Eye (tissue), 1 donor: ENCODE measurements at regions not wholly inside any gene's neighbourhood (a gene's known extent, or its start where the extent isn't known, plus 50 kb on each side); places are given as distances from the start of the nearest gene placed in this dataset.

Source experiments
- DNase-seq: peaks from one replicate; pipeline ENCODE4 v3.0.0-alpha.2; 2015

DNA sequence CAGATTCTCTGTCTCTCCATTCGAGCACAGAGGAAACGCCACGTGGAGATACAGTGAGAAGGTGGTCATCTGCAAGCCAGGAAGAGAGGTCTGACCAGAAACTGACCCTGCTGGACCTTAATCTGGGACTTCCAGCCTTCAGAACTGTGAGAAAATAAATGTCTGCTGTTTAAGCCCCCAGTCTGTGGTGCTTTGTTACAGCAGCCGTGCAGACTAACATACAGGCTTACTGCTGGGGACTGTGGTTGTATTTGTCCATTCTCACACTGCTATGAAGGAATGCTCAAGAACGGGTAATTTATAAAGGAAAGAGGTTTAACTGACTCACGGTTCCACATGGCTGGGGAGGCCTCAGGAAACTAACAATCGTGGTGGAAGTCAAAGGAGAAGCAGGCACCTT, 432.7 kb downstream of the IRS1 start:
- DNase-seq = no peak

DNA sequence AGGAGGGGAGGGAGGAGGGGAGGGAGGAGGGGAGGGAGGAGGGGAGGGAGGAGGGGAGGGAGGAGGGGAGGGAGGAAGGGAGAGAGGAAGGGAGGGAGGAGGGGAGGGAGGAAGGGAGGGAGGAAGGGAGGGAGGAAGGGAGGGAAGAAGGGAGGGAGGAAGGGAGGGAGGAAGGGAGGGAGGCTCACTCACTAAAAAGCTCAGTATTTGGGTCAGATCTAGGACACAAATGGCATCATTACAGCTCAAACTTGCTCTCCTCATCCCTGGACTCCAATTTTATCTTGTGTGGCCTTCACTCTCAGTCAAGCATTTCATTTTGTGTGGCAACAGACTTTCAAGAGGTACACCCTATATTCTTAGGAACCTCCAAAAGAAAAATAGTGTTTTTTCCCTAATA, 435.4 kb downstream of the IRS1 start:
- no peak for DNase-seq

- DNase-seq = no peak
These were observed 436.6 kb downstream of the IRS1 start for GRCh38 chr2:226362980-226363379.

- no peak for DNase-seq
These were observed 439.0 kb downstream of the IRS1 start for GRCh38 chr2:226360658-226361057.

GRCh38 chr2:226358688-226359087, 440.9 kb downstream of the IRS1 start:
- no peak for DNase-seq

- no peak for DNase-seq
These were observed 441.8 kb downstream of the IRS1 start for GRCh38 chr2:226357816-226358215.

DNA sequence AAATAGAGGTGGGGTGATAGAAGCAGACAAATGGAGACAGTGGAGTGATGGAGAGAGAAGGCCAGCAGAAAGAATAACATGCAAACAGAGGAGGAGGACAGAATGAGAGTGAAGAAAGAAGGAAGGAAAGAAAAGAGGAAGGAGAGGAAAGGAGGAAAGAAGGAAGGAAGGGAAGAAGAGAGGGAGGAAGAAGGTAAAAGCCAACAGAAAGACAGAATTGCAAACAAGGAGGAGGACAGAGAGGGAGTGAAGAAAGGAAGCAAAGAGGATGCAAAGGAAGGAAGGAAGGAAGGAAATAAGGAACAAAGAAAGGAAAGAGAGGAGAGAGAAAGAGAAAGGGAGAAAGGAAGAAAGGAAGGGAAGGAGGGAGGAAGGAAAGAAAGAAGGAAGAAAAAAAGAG, 444.0 kb downstream of the IRS1 start:
- DNase-seq = no peak

DNA sequence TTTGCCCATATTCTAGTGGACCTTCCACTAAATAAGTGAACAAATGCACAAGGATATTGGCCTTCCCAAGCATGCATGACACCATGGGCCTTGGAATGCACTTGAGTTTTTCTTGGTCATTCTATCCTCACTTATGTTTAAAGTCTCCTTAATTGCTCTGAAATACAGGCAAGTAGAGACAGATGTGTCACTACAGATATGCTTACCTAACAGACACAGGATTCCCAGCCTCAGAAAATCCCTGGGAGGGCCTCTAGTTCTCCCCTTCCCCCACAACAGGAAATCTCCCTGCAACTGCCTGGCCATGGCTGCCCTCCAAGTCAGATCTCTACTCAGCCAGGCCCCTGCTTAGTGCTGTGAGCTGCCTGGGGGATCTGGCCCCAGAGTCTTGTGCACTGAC, 445.2 kb downstream of the IRS1 start:
- DNase-seq = no peak

DNA sequence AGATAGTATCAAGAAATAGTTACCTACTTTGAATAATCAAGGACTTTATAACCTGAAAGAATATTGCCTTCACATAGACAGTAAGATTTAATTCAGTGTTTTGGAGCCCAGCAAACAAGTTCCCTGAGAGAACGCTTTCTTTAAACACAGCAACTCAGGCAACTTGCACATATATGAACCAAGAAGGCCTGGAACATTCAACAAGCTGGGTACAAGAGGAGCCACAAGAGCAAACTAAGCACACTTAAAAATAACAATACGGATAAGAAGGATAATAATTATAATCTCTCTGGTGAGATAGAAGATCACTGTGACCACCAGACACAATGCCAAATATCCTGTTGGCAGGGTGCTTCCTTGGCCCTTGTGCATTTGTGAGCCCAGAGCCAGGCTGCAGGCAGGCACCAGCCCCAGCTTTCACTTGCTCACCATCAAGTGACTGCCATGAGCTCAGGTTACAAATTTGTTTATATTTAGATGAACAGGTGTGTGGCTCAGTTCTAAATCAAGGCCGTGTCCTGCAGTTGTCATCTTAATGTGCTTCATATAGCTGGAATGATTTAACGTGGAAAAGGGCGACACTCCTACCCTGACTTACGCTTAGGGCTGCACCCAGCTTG, 446.6 kb downstream of the IRS1 start:
- DNase-seq = no peak

GRCh38 chr2:226351711-226352110, 447.9 kb downstream of the IRS1 start:
- no peak for DNase-seq

- no peak for DNase-seq
These were observed 460.0 kb downstream of the IRS1 start for GRCh38 chr2:226339616-226340015.

DNA sequence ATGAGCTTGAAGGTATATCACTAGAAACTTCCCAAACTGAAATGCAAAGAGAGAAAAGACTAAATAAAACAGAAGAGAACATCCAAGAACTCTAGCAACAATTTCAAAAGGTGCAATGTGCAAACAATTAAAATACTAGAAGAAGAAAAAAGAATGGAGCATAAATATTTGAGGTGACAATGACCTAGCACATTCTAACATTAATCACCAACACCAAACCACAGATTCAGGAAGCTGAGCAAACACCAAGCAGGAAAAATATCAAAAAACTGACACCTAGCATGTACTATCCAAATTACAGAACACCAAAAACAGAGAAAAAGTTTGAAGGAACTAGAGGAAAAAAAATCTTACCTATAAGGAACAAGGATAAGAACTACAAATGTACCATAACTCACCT, 460.8 kb downstream of the IRS1 start:
- DNase-seq = no peak

DNA sequence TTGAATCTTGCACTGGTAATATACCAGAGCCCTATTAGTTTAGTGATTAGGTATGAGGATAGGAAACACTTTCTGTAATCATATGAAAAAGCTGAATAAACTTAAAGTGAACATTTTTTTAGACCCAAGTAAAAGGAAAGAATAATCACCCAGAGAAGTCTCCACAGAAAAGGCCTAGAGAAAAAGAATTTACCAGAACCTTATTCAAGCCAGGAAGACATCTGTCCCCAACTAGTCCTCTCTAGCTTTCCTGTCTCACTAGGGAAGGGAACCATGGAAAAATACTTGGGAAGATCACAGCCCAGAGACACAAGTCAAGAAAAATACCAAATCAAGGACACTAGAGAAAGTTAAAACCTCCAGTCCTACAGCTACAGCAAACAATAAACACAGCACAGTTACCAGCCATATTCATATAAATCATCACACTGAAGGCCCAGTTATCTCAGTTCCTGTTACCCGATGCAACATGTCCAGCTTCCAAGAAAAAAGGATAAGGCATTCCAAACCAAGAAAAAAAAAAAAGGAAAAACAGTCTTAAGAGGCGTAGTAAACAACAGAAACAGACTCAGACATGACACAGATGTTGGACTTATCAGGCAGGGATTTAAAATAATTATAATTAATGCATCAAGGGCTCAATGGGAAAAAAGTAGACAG, 461.5 kb downstream of the IRS1 start:
- no peak for DNase-seq

GRCh38 chr2:226336283-226336682, 463.3 kb downstream of the IRS1 start:
- DNase-seq = no peak

DNA sequence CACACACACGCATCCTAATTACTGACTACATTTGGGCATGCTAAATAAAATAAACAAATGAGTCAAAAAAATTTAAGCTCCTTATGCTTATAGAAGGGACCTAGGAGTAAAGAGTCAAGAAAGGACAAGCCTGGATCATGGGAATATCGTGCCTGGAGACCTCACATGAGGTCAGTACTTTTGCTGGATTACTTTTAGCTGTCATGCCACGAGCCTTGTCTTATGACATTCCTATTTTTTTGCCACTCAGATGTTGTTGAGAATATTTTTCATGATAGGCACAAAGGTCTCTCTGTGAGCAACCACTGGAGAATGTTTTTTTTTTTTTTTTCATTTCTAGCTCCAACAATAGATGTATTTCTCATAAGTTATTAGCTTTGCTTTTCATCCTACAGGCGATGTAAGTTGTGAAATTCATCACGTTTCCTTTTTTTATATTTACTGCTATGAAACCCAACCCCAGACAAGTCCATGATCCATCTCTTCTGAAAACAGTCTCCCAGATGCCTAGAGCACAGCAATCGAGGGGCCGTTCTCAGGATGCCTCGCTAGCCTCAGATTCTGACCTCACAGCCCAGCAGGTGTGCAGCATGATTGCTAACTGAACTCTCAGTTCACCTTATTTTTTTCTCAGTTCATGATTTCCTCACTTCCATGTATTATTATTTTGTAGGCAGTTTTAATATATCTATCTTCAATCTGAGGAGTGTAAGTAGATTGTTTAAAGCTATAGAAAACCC, 464.5 kb downstream of the IRS1 start:
- no peak for DNase-seq

DNA sequence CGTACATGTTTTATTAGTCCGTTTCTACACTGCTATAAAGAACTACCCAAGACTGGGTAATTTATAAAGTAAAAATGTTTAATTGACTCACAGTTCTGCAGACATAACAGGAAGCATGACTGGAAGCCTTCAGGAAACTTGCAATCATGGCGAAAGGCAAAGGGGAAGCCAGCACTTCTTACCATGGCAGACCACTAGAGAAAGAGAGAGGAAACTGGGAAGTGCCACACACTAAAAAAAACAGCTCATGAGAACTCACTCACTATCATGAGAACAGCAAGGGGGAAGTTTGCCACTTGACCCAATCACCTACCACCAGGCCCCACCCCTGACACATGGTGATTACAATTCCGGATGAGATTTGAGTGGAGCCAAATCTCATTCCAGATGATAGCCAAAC, 466.2 kb downstream of the IRS1 start:
- DNase-seq = no peak

- DNase-seq = no peak
These were observed 469.4 kb downstream of the IRS1 start for GRCh38 chr2:226330206-226330605.

DNA sequence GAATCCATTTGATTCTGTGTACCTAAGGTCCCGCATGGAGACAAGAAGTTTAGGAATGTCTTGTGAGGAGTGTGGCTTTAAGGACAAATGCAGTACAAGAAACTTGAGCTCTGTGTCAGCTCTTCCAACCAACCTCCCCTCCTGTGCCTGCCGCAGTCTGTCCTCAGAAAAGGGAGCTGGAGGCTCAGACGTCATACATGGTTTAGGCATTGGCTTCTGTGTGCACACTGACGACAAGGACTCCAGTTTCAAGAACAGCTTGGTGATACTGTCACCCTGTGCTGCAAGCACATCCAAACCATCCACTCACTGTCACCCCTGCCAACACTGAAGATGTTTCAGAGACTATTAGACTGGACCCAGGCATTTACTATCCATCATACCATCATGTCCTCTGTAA, 470.4 kb downstream of the IRS1 start:
- DNase-seq = no peak

- DNase-seq = no peak
These were observed 471.8 kb downstream of the IRS1 start for GRCh38 chr2:226327830-226328229.

DNA sequence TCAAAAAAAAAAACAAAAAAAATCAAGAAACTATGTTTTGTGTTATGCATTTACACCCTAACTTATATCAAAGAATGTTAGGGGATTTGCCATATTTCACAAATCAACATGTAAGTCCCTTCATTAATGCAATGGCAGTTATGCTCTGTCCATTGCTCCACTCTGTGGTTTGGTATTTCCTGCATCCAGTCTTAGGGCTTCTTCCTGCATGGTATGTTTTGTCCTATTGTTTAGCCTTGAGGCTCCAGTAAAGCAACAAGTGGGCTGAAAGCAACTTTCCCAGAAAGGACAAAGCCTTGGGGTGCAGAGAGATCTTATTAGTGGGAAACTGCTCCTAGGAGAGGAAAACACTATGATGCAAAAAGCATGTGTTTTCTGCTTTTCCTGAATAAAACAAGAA, 474.1 kb downstream of the IRS1 start:
- no peak for DNase-seq

GRCh38 chr2:226320076-226320948, 479.3 kb downstream of the IRS1 start:
- no peak for DNase-seq

- no peak for DNase-seq
These were observed 481.6 kb downstream of the IRS1 start for GRCh38 chr2:226317970-226318369.

GRCh38 chr2:226313060-226313459, 486.6 kb downstream of the IRS1 start:
- DNase-seq = no peak
